NCI-H446 (cell line): ENCODE measurements at regions not wholly inside any gene's neighbourhood (a gene's known extent, or its start where the extent isn't known, plus 50 kb on each side); places are given as distances from the start of the nearest gene placed in this dataset.

ENCODE experiments used
- DNase-seq, 2 experiments: peaks; one replicate each; lab custom pipeline; 2025; lab: John Stamatoyannopoulos, UW

DNA sequence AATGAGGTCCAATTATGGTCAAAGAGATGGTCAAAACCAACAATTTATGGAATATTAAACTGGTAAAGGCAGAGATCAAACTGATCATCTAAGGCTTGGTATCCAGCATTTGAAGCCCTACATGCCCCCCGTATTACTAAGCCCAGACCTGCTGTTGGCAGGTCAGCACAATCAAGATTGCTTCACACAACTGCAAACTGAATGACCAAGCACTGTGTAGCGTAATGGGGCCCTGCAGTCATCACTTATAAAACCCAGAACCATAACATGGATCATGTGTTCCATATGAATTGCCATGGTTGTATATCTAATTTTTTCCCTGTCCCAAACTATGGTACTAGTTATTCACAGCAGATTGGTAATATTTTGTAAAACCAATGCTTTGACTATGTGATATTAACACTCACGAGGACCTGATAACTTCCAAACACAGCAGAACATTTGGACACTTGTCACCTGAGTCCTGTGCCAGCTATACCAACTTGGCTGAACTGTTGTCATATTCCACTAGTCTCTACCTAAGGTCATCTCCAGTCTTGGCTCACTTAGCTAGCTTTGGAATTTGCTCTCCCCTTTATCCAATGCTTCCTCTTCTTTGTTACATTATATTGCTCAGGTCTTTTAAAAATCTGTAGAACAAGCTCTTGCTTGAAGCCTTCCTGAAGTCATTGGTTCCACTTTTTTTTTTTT, 81.7 kb upstream of the HMHB1 start:
- DNase-seq = no peak

DNA sequence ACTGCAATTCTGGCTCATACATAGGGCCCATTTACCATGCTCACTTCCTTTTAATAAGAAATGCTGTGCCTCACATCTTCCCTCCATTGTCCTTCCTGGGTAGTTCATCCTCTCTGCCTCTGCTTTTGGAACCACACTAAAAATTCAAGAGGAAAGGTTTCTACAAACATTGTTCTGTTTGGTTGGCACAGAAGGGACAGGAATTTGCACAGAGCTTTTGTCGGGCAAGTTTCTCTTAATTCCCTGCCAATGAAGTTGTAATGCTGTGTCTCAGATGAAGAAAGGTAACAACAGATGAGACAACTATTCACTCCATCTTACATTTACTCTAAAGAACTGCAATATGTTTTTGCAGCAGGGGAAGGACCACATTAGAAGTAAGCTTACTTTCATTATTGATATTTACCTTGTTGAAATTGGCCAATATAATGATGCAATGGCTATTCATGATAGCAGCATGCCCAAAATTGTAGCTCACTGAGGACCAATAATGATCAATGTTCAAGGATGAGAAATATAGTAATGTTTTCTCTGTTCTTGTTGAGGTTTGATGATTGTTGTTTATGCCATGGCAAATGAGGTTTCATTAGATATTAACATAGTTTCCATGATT, 82.5 kb upstream of the HMHB1 start:
- DNase-seq = no peak

DNA sequence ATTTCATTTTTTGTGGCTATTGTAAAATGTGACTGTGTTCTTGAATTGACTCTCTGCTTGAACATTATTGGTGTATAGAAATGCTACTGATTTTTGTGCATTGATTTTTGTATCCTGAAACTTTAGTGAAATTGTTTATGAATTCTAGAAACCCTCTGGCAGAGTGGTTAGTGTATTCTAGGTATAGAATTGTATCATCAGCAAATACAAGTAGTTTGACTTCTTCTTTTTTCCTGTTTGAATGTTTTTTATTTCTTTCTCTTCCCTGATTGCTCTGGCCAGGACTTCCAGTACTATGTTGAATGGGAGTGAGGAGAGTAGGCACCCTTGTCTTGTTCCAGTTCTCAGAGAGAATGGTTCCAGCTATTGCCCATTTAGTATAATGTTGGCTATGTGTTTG, 88.8 kb upstream of the HMHB1 start:
- no peak for DNase-seq

DNA sequence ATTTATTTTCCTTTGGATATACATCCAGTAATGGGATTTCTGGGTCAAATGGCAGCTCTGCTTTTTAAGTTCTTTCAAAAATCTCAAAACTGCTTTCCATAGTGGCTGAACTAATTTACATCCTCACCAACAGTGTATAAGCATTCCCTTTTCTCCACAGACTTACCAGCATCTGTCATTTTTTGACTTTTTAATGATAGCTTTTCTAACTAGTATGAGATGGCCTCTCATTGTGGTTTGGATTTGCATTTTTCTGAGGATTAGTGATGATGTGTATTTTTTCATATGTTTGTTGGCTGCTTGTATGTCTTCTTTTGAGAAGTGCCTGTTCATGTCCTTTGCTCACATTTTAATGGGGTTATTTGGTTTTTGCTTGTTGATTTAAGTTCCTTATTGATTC, 90.0 kb upstream of the HMHB1 start:
- no peak for DNase-seq

DNA sequence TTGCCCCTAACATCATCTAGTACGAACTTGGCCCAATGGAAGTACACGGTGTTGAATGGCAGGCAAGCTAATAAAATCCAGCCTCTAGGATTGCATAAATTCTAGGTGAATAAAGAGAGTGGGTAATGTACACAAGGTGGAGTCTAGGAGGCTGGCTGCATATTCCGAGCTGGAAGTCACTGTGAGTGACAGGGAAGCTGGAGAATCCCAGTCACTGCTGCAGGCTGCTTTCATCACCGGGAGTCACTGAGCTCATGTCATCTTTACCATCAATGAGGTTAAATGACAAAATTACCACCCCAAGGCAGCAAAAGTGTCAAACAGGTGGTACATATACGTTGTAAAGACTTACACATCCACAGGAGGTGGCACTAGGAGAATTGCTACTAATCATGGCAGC, 91.3 kb upstream of the HMHB1 start:
- no peak for DNase-seq

DNA sequence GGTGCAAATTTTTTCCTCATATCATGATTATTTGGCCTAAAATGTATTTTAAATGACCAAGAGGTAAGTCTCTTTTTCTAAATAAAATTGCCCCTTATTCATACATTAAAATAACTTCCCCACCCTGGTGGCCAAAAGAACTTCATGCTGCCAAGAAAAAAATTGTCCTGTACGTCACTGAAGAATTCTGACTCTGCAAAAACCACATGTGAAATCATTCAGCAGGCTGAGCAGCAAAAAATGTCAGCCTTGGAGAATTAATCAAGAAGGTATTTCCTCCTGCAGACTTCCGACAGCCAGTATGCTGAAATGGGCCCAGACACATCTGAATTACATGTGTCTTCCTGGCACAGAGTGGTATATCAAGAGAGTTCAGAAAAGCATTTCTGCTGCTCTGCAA, 94.6 kb upstream of the HMHB1 start:
- DNase-seq = no peak

DNA sequence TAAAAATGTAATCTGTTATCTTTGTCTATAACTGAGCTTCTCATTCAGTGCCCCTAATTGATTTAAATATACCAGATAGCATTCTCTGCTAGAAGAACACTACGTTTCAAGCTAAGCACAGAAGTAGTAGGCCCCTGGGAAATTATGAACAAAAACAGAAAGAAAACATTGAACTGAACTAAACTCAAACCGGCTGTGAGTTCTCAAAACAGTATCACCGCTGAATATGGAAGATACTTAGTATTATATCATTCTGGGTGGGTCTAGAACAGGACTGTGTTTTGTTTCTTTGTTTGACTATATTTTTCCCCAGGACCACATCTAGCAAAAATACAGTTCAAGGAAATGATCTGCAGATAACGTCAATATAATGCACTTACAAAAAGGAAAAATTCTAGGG, 95.1 kb upstream of the HMHB1 start:
- no peak for DNase-seq

DNA sequence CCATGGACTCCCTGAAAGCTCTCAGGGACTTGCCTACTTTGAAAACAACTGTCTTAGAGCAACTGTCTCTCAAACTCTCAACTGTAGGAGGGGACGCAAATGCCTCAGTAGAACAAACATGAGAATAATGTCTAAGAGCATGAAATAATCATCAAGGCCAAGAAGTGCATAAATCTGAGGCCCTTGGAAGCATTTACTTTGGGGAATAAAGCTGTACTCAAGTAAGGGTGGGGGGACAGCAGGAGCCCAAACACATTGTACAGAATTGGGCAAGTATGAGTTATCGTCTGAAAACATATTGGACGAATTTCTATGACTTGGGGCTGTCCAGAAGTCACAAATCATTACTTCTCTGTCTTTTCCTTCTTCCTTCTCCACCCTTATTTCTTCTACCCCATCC, 96.3 kb upstream of the HMHB1 start:
- DNase-seq = no peak

DNA sequence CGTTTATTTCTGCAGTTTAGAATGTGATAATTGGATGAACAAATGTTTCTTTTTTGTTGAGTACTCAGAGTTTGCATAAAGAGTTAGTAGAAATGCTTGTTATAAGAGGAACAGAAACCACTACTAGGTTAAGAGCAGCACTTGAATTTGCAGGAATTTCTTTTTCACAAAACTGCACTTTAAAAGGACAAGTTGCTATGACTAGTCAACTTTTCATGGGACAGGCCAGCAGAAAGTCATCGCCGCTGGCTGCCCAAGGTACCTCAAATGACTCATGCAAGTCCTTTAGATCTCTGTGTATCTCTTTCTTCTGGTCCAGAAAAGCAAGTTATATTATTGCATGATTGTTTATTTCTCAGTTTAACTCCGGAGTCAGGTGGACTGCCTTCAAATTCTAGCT, 97.3 kb upstream of the HMHB1 start:
- no peak for DNase-seq

DNA sequence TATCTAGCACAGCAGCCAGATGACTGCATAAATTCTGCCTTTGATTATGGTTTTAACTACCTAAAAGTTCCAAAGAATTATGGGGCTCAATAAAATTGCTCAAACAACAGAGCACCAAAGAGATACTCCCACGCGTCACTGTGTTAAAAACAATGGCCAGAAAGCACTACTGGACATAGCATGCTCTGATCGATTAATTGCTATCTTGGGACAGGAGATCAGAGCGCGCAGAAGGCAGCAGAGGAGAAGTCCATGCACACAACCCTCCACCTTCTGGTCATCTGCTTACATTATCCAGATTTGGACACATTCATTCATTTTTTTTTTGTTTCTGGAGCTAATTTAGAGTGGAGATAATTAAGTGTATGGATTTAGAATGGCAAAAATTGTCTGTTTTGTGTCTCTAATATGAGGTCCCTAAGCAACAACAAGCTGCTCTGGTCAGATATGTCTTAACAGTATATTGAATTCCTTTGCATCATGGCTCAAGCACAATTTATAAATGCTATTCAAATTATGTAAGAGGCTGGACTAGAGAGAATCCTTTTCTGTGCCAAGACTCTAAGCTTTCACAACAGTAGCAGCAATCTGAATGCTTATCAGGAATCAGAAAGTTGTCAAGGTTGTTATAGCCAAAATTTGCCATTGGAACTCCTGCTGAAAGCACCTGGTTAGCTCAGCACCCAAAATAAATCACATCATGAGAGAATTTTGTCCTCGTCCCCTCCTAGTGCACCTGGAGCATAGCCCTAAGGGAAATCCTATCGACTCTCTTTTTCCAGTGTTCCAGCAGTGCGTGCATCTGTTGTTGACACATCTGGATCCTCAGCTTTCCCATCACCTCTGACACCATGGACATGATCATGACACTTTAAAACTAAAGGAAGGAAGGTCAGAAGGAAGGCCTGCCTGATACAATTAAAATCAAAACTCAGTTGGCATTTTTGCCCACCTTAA, 98.6 kb upstream of the HMHB1 start:
- no peak for DNase-seq

DNA sequence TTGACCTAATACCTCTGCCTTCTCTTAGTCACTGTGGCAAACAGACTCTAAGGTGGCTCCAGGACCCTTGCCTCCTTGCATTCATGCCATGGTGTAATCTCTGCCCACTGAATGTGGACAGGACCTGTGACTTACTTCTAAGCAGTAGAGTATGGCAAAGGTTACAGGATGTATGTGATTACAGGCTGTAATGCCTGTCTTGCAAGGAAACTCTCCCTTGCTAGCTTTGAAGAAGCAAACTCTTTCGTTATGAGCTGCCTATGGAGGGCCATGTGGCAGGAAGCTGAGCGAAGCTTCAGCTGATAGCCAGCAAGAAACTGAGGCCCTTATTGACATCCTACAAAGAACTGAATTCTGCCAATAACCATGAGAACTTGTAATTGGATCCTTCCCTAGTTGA, 103.3 kb upstream of the HMHB1 start:
- DNase-seq = no peak

DNA sequence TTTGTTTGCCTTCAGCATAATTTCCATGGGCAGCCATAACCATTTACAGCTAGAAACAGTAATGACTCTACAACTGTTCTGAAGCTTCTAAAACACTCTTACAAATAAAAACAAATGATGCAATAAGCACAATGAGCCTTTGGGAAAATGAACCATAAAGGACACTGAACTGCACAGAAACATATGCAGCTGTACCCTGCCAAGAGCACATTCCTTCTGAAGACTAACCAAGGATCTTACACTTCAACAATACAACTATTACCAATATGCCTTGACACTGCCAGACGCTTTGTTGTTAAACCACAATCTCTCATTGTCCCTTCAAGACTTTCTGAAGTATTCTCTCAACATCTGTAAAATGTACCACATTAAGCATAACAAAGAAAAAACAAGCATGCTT, 104.2 kb upstream of the HMHB1 start:
- no peak for DNase-seq

DNA sequence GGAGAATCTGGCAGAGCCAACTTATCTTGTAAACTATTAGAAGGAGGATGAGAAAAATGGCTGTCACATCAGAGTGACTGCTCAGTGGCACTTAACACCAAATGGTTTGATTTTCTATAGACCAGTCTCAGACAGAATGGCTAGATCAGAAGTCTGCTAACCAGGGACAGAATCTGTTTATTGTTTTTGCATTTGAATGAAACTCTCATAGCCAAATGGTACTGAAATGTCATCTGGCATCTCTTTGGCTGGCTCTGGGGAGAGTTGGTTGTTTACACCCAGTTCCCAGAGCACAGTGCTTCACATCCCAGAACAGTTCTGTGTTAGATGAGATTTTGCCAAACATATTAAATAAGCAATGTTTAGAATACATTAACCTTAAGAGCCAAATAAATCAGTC, 106.6 kb upstream of the HMHB1 start:
- no peak for DNase-seq

DNA sequence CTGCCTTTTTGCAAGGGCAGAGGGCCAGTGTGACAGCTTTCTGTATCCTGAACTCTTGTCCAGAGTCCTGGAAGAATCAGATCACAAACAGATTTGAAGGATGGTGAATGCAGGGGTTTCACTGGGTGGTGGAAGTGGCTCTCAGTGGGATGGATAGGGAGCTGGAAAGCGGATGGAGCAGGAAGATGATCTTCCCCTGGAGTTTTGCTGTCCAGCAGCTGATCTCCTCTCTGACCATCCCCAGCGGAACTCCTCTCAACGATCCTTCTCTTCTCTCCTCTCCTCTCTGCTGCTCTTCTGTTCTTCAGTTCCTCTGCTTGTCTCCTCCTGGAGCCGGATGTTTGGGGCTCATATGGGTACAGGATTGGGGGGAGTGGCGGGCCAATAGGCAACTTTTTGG, 108.3 kb upstream of the HMHB1 start:
- no peak for DNase-seq

DNA sequence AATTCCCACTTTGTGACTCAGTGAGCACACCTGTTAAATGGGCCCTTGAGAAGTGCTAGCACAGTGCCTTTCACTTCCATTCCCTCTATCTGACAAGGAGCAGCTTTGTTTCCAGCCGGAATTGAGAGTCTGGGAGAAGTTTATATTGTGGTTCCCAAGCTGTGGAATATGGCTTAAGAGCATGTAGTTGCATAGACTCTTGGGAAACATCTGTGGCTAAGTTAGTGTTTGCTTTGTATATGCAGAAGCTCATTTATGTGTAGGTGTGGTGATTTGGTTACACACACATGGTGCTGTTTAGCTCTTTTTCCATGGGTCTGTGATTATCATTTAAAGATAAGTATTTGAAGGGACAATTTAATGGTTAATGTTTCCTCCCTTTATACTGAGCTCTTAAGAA, 110.5 kb upstream of the HMHB1 start:
- DNase-seq = no peak

DNA sequence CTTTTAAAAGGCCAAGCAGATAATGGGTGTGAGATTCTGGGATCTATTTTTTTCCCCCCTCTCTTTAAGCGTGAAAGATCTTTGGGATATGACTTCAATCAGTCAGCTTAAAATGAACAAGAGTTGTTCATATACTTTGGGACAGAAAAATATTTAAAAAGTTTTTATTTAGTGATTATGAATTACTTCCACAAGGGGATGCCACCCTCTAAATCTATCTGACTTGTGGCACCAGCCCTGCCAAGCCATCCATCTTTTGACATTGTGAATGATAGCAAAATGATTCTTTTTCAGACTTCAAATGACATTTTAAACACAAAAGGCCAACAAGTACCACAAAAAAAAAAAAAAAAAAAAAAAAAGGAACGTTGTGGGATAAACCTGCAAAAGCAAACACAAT, 111.0 kb upstream of the HMHB1 start:
- DNase-seq = no peak

DNA sequence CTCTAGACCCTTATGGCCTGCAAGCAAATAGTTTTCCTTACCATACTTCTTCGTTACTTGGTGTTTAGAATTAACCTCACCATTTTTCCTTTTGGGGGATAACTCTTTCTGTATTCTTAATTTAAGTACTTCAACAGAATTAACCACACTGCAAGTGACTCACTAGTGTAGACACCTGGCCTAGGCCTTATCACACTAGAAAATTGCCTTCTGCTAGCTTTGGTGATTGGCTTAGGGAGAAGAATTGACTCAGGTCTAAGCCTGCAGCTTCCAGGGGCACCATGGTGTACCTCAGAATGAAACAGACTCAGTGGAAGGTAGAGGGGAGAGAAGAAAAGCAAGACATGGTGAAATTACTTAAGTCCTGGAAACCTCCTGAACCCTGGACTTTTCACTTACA, 112.8 kb upstream of the HMHB1 start:
- no peak for DNase-seq

DNA sequence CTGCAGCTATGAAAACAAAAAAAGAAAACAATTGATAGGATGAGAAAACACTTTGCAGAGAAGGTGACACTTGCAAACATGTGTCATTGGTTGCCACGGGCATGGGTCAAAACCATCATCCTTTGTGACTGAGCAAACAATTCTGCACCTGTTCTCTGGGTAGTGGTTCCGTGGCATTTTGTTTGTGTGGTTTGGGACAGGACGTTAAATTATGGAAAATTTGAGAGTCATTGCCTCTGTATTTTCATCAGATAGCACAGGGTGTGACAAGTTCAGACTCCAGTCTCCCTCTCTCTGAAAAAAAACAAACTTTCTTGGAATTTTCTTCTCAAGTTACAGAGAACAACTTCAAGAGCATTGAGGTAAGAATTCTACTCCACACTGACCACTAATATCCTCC, 113.4 kb upstream of the HMHB1 start:
- no peak for DNase-seq

DNA sequence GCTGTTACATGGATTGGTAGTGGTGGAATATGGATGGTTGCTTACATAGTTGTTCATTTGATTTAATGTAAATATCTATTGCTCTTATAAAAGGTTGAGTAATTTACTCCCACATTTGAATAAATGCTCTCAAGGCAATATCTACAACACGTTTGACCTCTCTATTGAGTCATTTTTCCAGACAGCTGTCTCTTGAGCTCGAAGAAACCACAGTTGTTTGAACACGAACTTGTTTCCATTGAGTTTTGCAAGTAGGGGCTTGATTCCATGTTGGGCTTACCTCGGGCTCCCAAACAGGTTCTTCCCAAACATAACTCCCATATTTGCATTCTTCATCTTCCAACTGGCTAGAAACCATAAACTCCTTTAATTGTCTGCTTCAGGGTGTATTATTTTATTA, 115.0 kb upstream of the HMHB1 start:
- no peak for DNase-seq

DNA sequence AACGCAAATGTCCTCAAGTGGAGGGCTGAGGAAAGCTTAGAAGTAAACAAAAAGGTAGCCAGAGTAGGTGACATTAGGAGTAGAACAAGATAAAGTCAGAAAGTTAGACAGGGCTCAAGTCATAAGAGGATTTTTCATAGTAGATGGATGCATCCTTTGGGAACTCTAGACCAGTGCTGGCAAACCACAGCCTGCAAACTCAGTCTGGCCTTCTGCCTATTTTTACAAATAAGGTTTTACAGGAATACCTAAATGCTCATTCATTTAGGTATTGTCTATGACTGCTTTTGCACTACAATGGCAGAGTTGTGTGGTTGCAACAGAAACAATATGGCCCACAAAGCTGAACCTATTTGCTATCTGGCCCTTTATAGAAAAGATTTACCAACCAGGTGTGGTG, 116.0 kb upstream of the HMHB1 start:
- DNase-seq = no peak

DNA sequence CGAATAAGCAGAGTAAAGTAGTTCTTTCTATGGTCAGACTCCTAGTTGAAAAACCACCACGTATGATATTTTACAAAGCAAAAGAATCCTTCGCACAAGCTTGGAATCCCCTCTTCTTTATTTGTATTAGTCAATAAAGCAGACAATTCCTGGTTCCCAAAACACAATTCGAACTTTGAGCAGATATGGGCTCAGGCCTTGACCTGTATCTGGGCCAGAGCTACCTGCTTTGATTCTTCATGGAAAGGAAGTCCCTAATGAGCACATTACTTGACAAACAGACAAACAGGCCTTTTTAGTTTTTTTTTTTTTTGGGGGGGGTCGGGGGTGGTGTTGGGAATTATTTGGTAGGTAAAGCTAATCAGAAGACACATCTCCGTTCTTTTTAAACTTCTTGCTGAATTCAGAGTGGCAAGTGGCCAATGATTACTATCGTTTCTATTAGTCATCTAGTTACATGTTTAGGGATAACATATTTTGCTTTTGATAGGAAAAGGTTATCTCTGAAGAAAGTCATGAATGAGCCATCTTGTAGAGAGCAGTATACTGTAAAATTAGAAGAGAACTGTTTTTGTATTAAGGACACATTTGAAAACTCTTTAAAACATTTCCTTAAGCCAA, 116.6 kb upstream of the HMHB1 start:
- DNase-seq = no peak

DNA sequence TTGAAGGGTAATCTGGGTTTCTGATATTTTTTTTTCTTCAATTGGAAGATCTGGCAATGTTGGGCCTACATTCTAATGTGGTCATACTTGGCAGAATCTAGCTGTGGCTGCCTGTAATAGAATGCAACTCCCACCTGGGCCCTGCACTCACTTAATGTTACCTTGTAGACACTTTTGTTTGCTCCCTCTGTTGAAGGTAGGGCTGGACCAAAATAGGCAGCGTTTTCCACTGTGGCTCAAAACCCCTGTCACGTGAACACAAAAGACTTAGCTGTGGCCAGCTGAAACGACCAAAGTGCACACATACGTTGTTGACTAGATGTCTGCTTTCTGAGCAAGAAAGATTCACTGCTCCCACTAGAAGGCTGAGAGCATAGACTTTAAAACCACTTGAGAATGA, 117.6 kb upstream of the HMHB1 start:
- DNase-seq = no peak
